ENCODE measurements at regions not wholly inside any gene's neighbourhood (a gene's known extent, or its start where the extent isn't known, plus 50 kb on each side); places are given as distances from the start of the nearest gene placed in this dataset.

DNA sequence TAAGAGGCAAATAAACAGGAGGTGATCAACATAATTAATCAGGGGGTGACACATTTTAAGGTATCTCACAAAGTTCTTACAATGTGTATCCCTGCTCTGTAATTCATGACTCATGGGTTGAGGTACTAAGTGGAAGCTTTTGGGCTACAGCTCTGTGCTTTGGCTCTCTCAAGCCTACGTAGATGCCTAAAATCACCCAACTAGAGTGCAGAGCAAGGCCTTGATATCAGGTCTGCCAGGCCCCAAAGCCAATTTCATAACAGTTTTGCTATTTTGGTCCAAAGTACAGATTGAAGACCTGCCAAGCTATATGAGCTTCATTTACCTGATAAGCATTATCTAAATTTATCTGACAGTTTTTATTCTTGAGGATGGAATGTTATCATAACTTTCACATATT is 175.3 kb upstream of the BET1 start:
- Histone ChIP-seq H3K18ac (ENCODE audit: extremely low read depth, low read length) (no peak overlapping the region), H3K56ac (replicated peaks; ENCODE audit: insufficient read length, low read depth, low read length) (no peak overlapping the region), H2BK15ac (ENCODE audit: low read length) (no peak overlapping the region), H3K9ac (replicated peaks in 1 of 4; ENCODE audit: extremely low read depth in 1 of 4, low read depth in 3 of 4, low read length in 3 of 4) (no peak overlapping the region), H2AFZ (ENCODE audit: low read length) (no peak overlapping the region), H2BK12ac (ENCODE audit: low read depth, low read length) (no peak overlapping the region), H3K4ac (replicated peaks; ENCODE audit: insufficient read length, low read depth, low read length) (no peak overlapping the region), H3K4me2 (ENCODE audit: insufficient read depth in 1 of 2, low read depth in 2 of 2, low read length in 2 of 2) (no peak overlapping the region), H3K27ac (ENCODE audit: low read depth, low read length) (no peak overlapping the region), H3K36me3 (ENCODE audit: control insufficient read depth in 2 of 4, insufficient read depth in 4 of 4, low read length in 3 of 4) (no peaks in the 10 kb centered on the region), H4K5ac (ENCODE audit: insufficient read length, low read depth, low read length) (no peak overlapping the region), H3K27me3 (replicated peaks in 1 of 4; ENCODE audit: control insufficient read depth in 3 of 4, extremely low read depth in 1 of 4, insufficient read depth in 3 of 4, low read length in 3 of 4) (peaks cover 0 to 2% (median 0%) of the 10 kb centered on the region in 4 experiments; a peak in 1 of 7 replicates), H2BK120ac (replicated peaks; ENCODE audit: low read depth, low read length) (no peak overlapping the region), H3K4me3 (ENCODE audit: extremely low read depth in 1 of 4, insufficient read depth in 2 of 4, low read depth in 3 of 4, low read length in 4 of 4) (no peak overlapping the region), H4K20me1 (replicated peaks in 1 of 2; ENCODE audit: control insufficient read depth in 1 of 2, insufficient read depth in 2 of 2, low read length in 2 of 2) (no peaks in the 10 kb centered on the region), H3K9me3 (ENCODE audit: insufficient read depth in 2 of 2, low read depth in 1 of 2, low read length in 1 of 2) (no peaks in the 10 kb centered on the region), H3K79me2 (ENCODE audit: control insufficient read depth in 1 of 2, insufficient read depth in 2 of 2, low read length in 2 of 2) (no peaks in the 10 kb centered on the region), H3K23ac (ENCODE audit: insufficient read length) (no peak overlapping the region), H3K79me1 (ENCODE audit: low read depth, low read length) (no peaks in the 10 kb centered on the region), H2BK20ac (ENCODE audit: low read length) (no peak overlapping the region), H3K14ac (ENCODE audit: insufficient read length) (no peak overlapping the region), H4K91ac (replicated peaks; ENCODE audit: insufficient read length, low read length) (no peak overlapping the region), H3K4me1 (replicated peaks in 1 of 4; ENCODE audit: control insufficient read depth in 3 of 4, insufficient read depth in 4 of 4, low read length in 3 of 4) (no peaks in the 10 kb centered on the region; a peak in 1 of 7 replicates), H3K23me2 (ENCODE audit: low read depth, low read length) (no peaks in the 10 kb centered on the region), H2BK5ac (ENCODE audit: low read depth, low read length) (no peak overlapping the region), H4K8ac (ENCODE audit: extremely low read depth, insufficient read depth, low read length) (no peak overlapping the region), H2AK5ac (ENCODE audit: low read depth, low read length) (no peak overlapping the region)
- no peak for DNase-seq (ENCODE audit: low read depth in 1 of 2, low spot score in 2 of 2)
- ChIA-PET CTCF (ENCODE audit: partially characterized antibody) (interaction anchor here (1.3 kb wide), 1 partner anchor 10 kb away, joined by 3 read pairs; no protein-coding TSS in a partner anchor), POLR2A (ENCODE audit: partially characterized antibody) (no interaction called here)
- no peak for FAIRE-seq
- WGBS, 2 experiments (ENCODE audit: extremely low coverage in 1 of 2, insufficient coverage in 1 of 2, insufficient read length in 1 of 2, insufficient replicate concordance in 2 of 2, low coverage in 1 of 2, low lambda C conversion rate in 2 of 2, missing lambda C conversion rate in 1 of 2): 89% methylated on average over 1 of the region's 1 CpG; no CpG with 5 or more reads in 1 of the 2 experiments
- TF ChIP-seq, protein P1, sequence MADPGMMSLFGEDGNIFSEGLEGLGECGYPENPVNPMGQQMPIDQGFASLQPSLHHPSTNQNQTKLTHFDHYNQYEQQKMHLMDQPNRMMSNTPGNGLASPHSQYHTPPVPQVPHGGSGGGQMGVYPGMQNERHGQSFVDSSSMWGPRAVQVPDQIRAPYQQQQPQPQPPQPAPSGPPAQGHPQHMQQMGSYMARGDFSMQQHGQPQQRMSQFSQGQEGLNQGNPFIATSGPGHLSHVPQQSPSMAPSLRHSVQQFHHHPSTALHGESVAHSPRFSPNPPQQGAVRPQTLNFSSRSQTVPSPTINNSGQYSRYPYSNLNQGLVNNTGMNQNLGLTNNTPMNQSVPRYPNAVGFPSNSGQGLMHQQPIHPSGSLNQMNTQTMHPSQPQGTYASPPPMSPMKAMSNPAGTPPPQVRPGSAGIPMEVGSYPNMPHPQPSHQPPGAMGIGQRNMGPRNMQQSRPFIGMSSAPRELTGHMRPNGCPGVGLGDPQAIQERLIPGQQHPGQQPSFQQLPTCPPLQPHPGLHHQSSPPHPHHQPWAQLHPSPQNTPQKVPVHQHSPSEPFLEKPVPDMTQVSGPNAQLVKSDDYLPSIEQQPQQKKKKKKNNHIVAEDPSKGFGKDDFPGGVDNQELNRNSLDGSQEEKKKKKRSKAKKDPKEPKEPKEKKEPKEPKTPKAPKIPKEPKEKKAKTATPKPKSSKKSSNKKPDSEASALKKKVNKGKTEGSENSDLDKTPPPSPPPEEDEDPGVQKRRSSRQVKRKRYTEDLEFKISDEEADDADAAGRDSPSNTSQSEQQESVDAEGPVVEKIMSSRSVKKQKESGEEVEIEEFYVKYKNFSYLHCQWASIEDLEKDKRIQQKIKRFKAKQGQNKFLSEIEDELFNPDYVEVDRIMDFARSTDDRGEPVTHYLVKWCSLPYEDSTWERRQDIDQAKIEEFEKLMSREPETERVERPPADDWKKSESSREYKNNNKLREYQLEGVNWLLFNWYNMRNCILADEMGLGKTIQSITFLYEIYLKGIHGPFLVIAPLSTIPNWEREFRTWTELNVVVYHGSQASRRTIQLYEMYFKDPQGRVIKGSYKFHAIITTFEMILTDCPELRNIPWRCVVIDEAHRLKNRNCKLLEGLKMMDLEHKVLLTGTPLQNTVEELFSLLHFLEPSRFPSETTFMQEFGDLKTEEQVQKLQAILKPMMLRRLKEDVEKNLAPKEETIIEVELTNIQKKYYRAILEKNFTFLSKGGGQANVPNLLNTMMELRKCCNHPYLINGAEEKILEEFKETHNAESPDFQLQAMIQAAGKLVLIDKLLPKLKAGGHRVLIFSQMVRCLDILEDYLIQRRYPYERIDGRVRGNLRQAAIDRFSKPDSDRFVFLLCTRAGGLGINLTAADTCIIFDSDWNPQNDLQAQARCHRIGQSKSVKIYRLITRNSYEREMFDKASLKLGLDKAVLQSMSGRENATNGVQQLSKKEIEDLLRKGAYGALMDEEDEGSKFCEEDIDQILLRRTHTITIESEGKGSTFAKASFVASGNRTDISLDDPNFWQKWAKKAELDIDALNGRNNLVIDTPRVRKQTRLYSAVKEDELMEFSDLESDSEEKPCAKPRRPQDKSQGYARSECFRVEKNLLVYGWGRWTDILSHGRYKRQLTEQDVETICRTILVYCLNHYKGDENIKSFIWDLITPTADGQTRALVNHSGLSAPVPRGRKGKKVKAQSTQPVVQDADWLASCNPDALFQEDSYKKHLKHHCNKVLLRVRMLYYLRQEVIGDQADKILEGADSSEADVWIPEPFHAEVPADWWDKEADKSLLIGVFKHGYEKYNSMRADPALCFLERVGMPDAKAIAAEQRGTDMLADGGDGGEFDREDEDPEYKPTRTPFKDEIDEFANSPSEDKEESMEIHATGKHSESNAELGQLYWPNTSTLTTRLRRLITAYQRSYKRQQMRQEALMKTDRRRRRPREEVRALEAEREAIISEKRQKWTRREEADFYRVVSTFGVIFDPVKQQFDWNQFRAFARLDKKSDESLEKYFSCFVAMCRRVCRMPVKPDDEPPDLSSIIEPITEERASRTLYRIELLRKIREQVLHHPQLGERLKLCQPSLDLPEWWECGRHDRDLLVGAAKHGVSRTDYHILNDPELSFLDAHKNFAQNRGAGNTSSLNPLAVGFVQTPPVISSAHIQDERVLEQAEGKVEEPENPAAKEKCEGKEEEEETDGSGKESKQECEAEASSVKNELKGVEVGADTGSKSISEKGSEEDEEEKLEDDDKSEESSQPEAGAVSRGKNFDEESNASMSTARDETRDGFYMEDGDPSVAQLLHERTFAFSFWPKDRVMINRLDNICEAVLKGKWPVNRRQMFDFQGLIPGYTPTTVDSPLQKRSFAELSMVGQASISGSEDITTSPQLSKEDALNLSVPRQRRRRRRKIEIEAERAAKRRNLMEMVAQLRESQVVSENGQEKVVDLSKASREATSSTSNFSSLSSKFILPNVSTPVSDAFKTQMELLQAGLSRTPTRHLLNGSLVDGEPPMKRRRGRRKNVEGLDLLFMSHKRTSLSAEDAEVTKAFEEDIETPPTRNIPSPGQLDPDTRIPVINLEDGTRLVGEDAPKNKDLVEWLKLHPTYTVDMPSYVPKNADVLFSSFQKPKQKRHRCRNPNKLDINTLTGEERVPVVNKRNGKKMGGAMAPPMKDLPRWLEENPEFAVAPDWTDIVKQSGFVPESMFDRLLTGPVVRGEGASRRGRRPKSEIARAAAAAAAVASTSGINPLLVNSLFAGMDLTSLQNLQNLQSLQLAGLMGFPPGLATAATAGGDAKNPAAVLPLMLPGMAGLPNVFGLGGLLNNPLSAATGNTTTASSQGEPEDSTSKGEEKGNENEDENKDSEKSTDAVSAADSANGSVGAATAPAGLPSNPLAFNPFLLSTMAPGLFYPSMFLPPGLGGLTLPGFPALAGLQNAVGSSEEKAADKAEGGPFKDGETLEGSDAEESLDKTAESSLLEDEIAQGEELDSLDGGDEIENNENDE (IDR thresholded peaks at IDR 0.05; ENCODE audit: insufficient replicate concordance, low read length): no peak

Measured in H1 (cell line).